ENCODE measurements at regions not wholly inside any gene's neighbourhood (a gene's known extent, or its start where the extent isn't known, plus 50 kb on each side); places are given as distances from the start of the nearest gene placed in this dataset.

- Histone ChIP-seq H3K4ac (ENCODE audit: low read depth, low read length) (no peak overlapping the region), H3K79me1 (ENCODE audit: insufficient read depth, low read depth, low read length, poor library complexity, severe bottlenecking) (no peaks in the 10 kb centered on the region), H2BK12ac (ENCODE audit: insufficient read length, low read depth, low read length) (no peak overlapping the region), H3K23me2 (ENCODE audit: insufficient read length, low read depth, low read length, poor library complexity, severe bottlenecking) (no peaks in the 10 kb centered on the region), H2AFZ (ENCODE audit: low read length) (no peak overlapping the region), H4K8ac (replicated peaks; ENCODE audit: insufficient read length, low read depth, low read length) (no peak overlapping the region), H3K27me3 (ENCODE audit: insufficient read depth, low read length) (no peaks in the 10 kb centered on the region; the same call in 1 of the 2 replicates), H3K4me1 (ENCODE audit: insufficient read depth, low read length) (peaks cover 8% of the 10 kb centered on the region; the same call in 1 of the 2 replicates), H3K9me3 (ENCODE audit: control insufficient read depth, low read depth, low read length) (no peaks in the 10 kb centered on the region), H2AK5ac (ENCODE audit: insufficient read length, low read length) (no peak overlapping the region), H2BK120ac (ENCODE audit: low read depth, low read length, poor library complexity, severe bottlenecking) (no peak overlapping the region), H3K9ac (ENCODE audit: extremely low read depth, insufficient read length, low read length) (no peak overlapping the region), H4K20me1 (ENCODE audit: control insufficient read depth, insufficient read depth, insufficient read length) (no peaks in the 10 kb centered on the region), H2BK15ac (ENCODE audit: low read depth, low read length) (no peak overlapping the region), H2BK20ac (ENCODE audit: low read depth, low read length, poor library complexity, severe bottlenecking) (no peak overlapping the region), H3K27ac (ENCODE audit: insufficient read length, low read depth, low read length) (no peak overlapping the region), H3K14ac (ENCODE audit: insufficient read depth, low read length) (no peak overlapping the region), H3K4me2 (ENCODE audit: insufficient read depth, insufficient read length, low read length) (no peak overlapping the region), H4K5ac (ENCODE audit: insufficient read length, low read depth, low read length) (no peak overlapping the region), H3K18ac (ENCODE audit: insufficient read length, low read depth, low read length) (no peak overlapping the region), H3K56ac (ENCODE audit: insufficient read length, low read depth, low read length) (no peak overlapping the region), H4K91ac (ENCODE audit: insufficient read length, low read depth, low read length) (no peak overlapping the region), H3T11ph (ENCODE audit: low read length) (no peak overlapping the region), H3K79me2 (ENCODE audit: insufficient read depth, low read length) (no peaks in the 10 kb centered on the region), H3K23ac (ENCODE audit: insufficient read length, low read depth, low read length) (no peak overlapping the region), H2BK5ac (ENCODE audit: insufficient read length, low read length) (no peak overlapping the region)
- Mint-ChIP-seq H3K4me3 (no peak overlapping the region), H3K27ac (peak overlapping the region in 1 of 3 experiments; percentile 2; a peak in 1 of 7 replicates), H3K27me3 (ENCODE audit: low read depth) (no peaks in the 10 kb centered on the region), H3K4me1 (peaks cover 15 to 16% of the 10 kb centered on the region in 2 experiments), H3K9me3 (no peaks in the 10 kb centered on the region), H3K36me3 (ENCODE audit: insufficient read depth in 1 of 3, low read depth in 3 of 3) (no peaks in the 10 kb centered on the region; a peak in 1 of 7 replicates)
- WGBS (ENCODE audit: extremely low coverage, insufficient read length, low lambda C conversion rate) = no CpG with 5 or more reads among the region's 14 CpGs
- no peak for TF ChIP-seq CTCF (conservative IDR thresholded peaks at IDR 0.05)
- DNase-seq = no peak
These were observed 301.3 kb upstream of the KLF6 start for GRCh38 chr10:4086131-4086898.
